ENCODE measurements at regions not wholly inside any gene's neighbourhood (a gene's known extent, or its start where the extent isn't known, plus 50 kb on each side); places are given as distances from the start of the nearest gene placed in this dataset.

DNA sequence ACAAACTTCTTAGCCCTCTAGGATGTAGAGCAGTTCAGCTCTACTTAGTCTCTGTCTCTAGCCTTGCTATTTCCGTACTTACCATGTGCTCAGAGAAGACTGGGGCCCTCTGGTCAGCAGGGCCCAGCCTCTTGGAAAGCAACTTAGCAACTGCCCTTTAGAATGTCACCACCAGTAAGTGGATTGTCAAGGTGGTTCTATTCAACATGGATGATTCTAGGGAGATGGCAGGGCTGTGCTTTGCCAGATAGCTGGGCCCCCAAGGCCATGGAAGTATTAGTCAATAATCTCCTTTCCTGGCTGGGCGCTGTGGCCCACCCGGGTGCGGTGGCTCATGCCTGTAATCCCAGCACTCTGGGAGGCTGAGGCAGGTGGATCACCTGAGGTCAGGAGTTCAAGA, 177.6 kb upstream of the MVB12B start:
- TF ChIP-seq POLR2A (IDR thresholded peaks at IDR 0.05) = no peak
- TF ChIP-seq, protein P1, sequence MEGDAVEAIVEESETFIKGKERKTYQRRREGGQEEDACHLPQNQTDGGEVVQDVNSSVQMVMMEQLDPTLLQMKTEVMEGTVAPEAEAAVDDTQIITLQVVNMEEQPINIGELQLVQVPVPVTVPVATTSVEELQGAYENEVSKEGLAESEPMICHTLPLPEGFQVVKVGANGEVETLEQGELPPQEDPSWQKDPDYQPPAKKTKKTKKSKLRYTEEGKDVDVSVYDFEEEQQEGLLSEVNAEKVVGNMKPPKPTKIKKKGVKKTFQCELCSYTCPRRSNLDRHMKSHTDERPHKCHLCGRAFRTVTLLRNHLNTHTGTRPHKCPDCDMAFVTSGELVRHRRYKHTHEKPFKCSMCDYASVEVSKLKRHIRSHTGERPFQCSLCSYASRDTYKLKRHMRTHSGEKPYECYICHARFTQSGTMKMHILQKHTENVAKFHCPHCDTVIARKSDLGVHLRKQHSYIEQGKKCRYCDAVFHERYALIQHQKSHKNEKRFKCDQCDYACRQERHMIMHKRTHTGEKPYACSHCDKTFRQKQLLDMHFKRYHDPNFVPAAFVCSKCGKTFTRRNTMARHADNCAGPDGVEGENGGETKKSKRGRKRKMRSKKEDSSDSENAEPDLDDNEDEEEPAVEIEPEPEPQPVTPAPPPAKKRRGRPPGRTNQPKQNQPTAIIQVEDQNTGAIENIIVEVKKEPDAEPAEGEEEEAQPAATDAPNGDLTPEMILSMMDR (IDR thresholded peaks at IDR 0.05) = no peak
